Tibial nerve (tissue), 4 donors: ENCODE measurements at regions not wholly inside any gene's neighbourhood (a gene's known extent, or its start where the extent isn't known, plus 50 kb on each side); places are given as distances from the start of the nearest gene placed in this dataset.
A peak's percentile ranks its signal among the peaks of the same experiment; 100 is the strongest.

ENCODE experiments used
- DNase-seq, 2 donors: peaks; one replicate each; pipeline ENCODE4 v3.0.0-alpha.2; 2019; ENCODE audit warnings: low spot score in 2 of 2
- H3K27ac ChIP-seq, 4 donors: fragments of 200-600 bp; sonication (generic) in 3 of 4; one replicate each; pipeline ENCODE4 v1.5.1; 2017 to 2019; ENCODE audit warnings: mild to moderate bottlenecking in 1 of 4
- H3K27me3 ChIP-seq, 2 donors: fragments of 200-600 bp; sonication (generic) in 1 of 2; one replicate each; pipeline versions ENCODE4 v1.5.1 to v1.6.0; 2017 to 2019
- H3K36me3 ChIP-seq, 3 donors: fragments of 200-600 bp; sonication (generic); one replicate each; pipeline ENCODE4 v1.5.1; 2018 to 2019
- H3K4me1 ChIP-seq, 4 donors: fragments of 200-600 bp; sonication (generic) in 3 of 4; one replicate each; pipeline ENCODE4 v1.5.1; 2017 to 2019
- H3K4me3 ChIP-seq, 4 donors: fragments of 200-600 bp; sonication (generic) in 3 of 4; one replicate each; pipeline ENCODE4 v1.5.1; 2017 to 2019; ENCODE audit warnings: mild to moderate bottlenecking in 1 of 4, moderate library complexity in 1 of 4
- H3K9me3 ChIP-seq, 4 donors: fragments of 200-600 bp; sonication (generic) in 3 of 4; one replicate each; pipeline ENCODE4 v1.5.1; 2017 to 2019
- CTCF ChIP-seq, 5 experiments: fragments of 200-600 bp in 3 of 5; fragments of 450-650 bp in 2 of 5; sonication (generic) in 3 of 5; IDR thresholded peaks; one replicate each; pipeline ENCODE4 v1.5.1; 2016 to 2019; ENCODE audit warnings: antibody characterized with exemption in 5 of 5, mild to moderate bottlenecking in 3 of 5, moderate library complexity in 2 of 5
- EP300 ChIP-seq, 2 donors: sonication (generic); formaldehyde crosslinking; IDR thresholded peaks; one replicate each; pipeline ENCODE4 v1.6.1; 2017; ENCODE audit warnings: antibody characterized with exemption in 2 of 2, mild to moderate bottlenecking in 1 of 2
- POLR2A ChIP-seq, 2 donors: fragments of 450-650 bp; IDR thresholded peaks; one replicate each; pipeline ENCODE4 v1.6.1; 2017; ENCODE audit warnings: antibody characterized with exemption in 2 of 2, mild to moderate bottlenecking in 2 of 2, moderate library complexity in 2 of 2
- WGBS, 2 donors: methylation state at CpG; one replicate each; pipeline ENCODE4 v1.1.5; 2018; 5-methylcytosine and 5-hydroxymethylcytosine counted together

DNA sequence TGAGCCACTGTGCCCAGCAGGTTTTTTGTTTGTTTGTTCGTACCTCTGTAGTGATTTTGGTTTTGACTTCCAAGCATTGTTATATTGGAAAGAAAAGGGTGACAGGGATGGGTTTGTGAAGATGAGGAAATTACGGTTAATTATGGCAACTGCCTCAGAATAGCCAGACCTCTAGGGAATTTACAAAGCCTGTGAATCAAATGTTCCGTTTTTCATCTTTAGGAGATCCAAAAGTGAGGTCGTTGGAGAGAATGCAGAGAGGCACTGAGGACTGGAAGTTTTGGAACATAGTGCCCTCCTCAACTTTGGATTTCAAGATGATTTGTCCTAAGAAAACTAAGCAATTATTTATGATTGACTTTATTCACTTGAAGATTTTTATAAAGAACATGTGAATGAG is 54.5 kb upstream of the EVL start:
- H3K27ac ChIP-seq: peak overlapping the region in 1 of 4 donors; percentile 34
- H3K36me3 ChIP-seq: no peaks in the 10 kb centered on the region
- H3K9me3 ChIP-seq: no peaks in the 10 kb centered on the region
- DNase-seq: no peak
- H3K4me3 ChIP-seq: no peak overlapping the region
- H3K4me1 ChIP-seq: peaks cover 0 to 22% (median 1%) of the 10 kb centered on the region in 4 donors
- no peaks in the 10 kb centered on the region for H3K27me3 ChIP-seq
- 43 to 52% methylated on average over 4 of the region's 4 CpGs for WGBS, 2 donors
- TF ChIP-seq POLR2A (IDR thresholded peaks at IDR 0.05): no peak
- TF ChIP-seq EP300 (IDR thresholded peaks at IDR 0.05): peak in 1 of 2 donors; percentile 12

- DNase-seq: no peak
- no peak overlapping the region for H3K4me3 ChIP-seq
- no peaks in the 10 kb centered on the region for H3K27me3 ChIP-seq
- H3K4me1 ChIP-seq: peaks cover 0 to 22% (median 1%) of the 10 kb centered on the region in 4 donors
- no peak overlapping the region for H3K27ac ChIP-seq
- TF ChIP-seq EP300 (IDR thresholded peaks at IDR 0.05) (no peak), POLR2A (IDR thresholded peaks at IDR 0.05) (no peak), CTCF (IDR thresholded peaks at IDR 0.05) (no peak)
- no peaks in the 10 kb centered on the region for H3K36me3 ChIP-seq
- WGBS, 2 donors: 89% methylated on average over 3 of the region's 3 CpGs
- H3K9me3 ChIP-seq: no peaks in the 10 kb centered on the region
Measured at GRCh38 chr14:100011628-100012325, 53.4 kb upstream of the EVL start.

- Histone ChIP-seq H3K27me3 (no peaks in the 10 kb centered on the region), H3K4me3 (no peak overlapping the region), H3K27ac (no peak overlapping the region), H3K4me1 (peaks cover 0 to 22% (median 1%) of the 10 kb centered on the region in 4 donors), H3K36me3 (no peaks in the 10 kb centered on the region), H3K9me3 (no peaks in the 10 kb centered on the region)
- no peak for DNase-seq
- 60 to 65% methylated on average over 2 of the region's 2 CpGs for WGBS, 2 donors
- TF ChIP-seq POLR2A (IDR thresholded peaks at IDR 0.05): no peak
- no peak for TF ChIP-seq EP300 (IDR thresholded peaks at IDR 0.05)
- no peak for TF ChIP-seq CTCF (IDR thresholded peaks at IDR 0.05)
Measured at GRCh38 chr14:100012478-100013327, 52.5 kb upstream of the EVL start.

- DNase-seq: no peak
- H3K9me3 ChIP-seq: no peaks in the 10 kb centered on the region
- WGBS, 2 donors: 73 to 75% methylated on average over 9 of the region's 9 CpGs
Measured at GRCh38 chr14:100015251-100015655, 50.0 kb upstream of the EVL start.

More at GRCh38 chr14:100015251-100015655, 50.0 kb upstream of the EVL start:
- TF ChIP-seq CTCF (IDR thresholded peaks at IDR 0.05) (no peak), EP300 (IDR thresholded peaks at IDR 0.05) (no peak), POLR2A (IDR thresholded peaks at IDR 0.05) (no peak)
- H3K27ac ChIP-seq: no peak overlapping the region
- H3K4me3 ChIP-seq: no peak overlapping the region
- no peaks in the 10 kb centered on the region for H3K27me3 ChIP-seq
- peaks cover 0 to 28% (median 1%) of the 10 kb centered on the region in 4 donors for H3K4me1 ChIP-seq
- no peaks in the 10 kb centered on the region for H3K36me3 ChIP-seq
